Stimulated activated CD4-positive, alpha-beta T cell treated with anti-CD3 and anti-CD28 coated beads, Interleukin-4, amount 100 ng/mL, for 4 hours (primary cell): ENCODE measurements at regions not wholly inside any gene's neighbourhood (a gene's known extent, or its start where the extent isn't known, plus 50 kb on each side); places are given as distances from the start of the nearest gene placed in this dataset.

Source experiments
- DNase-seq, 2 experiments: peaks; one replicate each; pipeline ENCODE4 v3.0.0-alpha.2; 2020

GRCh38 chr6:29884261-29884660 is 56.6 kb downstream of the HLA-G start:
- DNase-seq: no peak

DNA sequence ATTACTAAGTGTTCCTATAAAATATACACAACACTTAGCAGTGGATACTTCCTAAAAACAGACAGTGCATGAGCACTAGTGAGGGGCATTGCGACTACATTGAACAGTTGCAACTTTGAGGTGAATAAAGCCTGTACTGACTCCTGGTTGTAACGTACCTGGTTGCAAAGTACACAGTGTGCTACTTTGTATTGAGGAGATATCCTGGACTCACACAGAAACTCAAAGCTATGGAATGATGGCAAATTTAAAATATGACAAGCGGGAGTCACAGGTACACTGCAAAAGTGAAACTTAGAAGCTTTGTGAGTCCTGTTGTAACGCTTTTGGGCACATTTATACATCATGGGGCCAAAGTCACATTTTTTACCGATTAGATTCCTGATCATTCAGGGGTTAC is 55.6 kb upstream of the HLA-A start:
- no peak for DNase-seq

GRCh38 chr6:29887330-29887818 is 55.0 kb upstream of the HLA-A start:
- peak in 1 of 2 experiments; percentile 12 for DNase-seq

DNA sequence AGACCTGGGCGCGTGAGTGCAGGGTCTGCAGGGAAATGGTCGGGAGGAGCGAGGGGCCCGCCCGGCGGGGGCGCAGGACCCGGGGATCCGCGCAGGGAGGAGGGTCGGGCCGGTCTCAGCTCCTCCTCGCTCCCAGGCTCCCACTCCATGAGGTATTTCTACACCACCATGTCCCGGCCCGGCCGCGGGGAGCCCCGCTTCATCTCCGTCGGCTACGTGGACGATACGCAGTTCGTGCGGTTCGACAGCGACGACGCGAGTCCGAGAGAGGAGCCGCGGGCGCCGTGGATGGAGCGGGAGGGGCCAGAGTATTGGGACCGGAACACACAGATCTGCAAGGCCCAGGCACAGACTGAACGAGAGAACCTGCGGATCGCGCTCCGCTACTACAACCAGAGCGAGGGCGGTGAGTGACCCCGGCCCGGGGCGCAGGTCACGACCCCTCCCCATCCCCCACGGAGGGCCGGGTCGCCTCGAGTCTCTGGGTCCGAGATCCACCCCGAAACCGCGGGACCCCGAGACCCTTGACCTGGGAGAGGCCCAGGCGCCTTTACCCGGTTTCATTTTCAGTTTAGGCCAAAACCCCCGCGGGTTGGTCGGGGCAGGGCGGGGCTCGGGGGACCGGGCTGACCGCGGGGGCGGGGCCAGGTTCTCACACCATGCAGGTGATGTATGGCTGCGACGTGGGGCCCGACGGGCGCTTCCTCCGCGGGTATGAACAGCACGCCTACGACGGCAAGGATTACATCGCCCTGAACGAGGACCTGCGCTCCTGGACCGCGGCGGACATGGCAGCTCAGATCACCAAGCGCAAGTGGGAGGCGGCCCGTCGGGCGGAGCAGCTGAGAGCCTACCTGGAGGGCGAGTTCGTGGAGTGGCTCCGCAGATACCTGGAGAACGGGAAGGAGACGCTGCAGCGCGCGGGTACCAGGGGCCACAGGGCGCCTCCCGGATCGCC is 54.2 kb upstream of the HLA-A start:
- DNase-seq: peak; percentile 70 to 82
